HG03354 (cell line): ENCODE measurements at regions not wholly inside any gene's neighbourhood (a gene's known extent, or its start where the extent isn't known, plus 50 kb on each side); places are given as distances from the start of the nearest gene placed in this dataset.
"Not testable (repeated sequence)": the region's sequence is repeated elsewhere in the genome, so short reads cannot be mapped to it uniquely, and the experiment has no call there.

Source experiments
- ATAC-seq: cut with Tn5 transposase; IDR thresholded peaks from one replicate; pipeline ENCODE4 v1.9.1; 2021; ENCODE audit warnings: mild to moderate bottlenecking; ENCODE audit not compliant: unreplicated experiment, poor library complexity, severe bottlenecking

GRCh38 chr7:123327661-123328060 lies 127.9 kb upstream of the SLC13A1 start:
- no peak for ATAC-seq

GRCh38 chr7:123324283-123324682 lies 124.5 kb upstream of the SLC13A1 start:
- no peak for ATAC-seq

- no peak for ATAC-seq
Measured at GRCh38 chr7:123323689-123324088, 123.9 kb upstream of the SLC13A1 start.

GRCh38 chr7:123321578-123321977 lies 121.8 kb upstream of the SLC13A1 start:
- ATAC-seq = not testable (repeated sequence)

- no peak for ATAC-seq
Measured at GRCh38 chr7:123319911-123320310, 120.1 kb upstream of the SLC13A1 start.

GRCh38 chr7:123314886-123315285 lies 115.1 kb upstream of the SLC13A1 start:
- no peak for ATAC-seq

- no peak for ATAC-seq
Measured at GRCh38 chr7:123308254-123308951, 108.6 kb upstream of the SLC13A1 start.

- ATAC-seq = no peak
Measured at GRCh38 chr7:123305840-123306375, 106.1 kb upstream of the SLC13A1 start.

- ATAC-seq = no peak
Measured at GRCh38 chr7:123303926-123304325, 104.2 kb upstream of the SLC13A1 start.

- ATAC-seq = no peak
Measured at GRCh38 chr7:123296965-123297364, 97.2 kb upstream of the SLC13A1 start.

GRCh38 chr7:123293710-123294109 lies 93.9 kb upstream of the SLC13A1 start:
- no peak for ATAC-seq

GRCh38 chr7:123292227-123292626 lies 92.5 kb upstream of the SLC13A1 start:
- no peak for ATAC-seq

- ATAC-seq = no peak
Measured at GRCh38 chr7:123289200-123289599, 89.4 kb upstream of the SLC13A1 start.

GRCh38 chr7:123285076-123285700 lies 85.4 kb upstream of the SLC13A1 start:
- no peak for ATAC-seq

GRCh38 chr7:123283373-123283772 lies 83.6 kb upstream of the SLC13A1 start:
- no peak for ATAC-seq

GRCh38 chr7:123282181-123282580 lies 82.4 kb upstream of the SLC13A1 start:
- no peak for ATAC-seq

- no peak for ATAC-seq
Measured at GRCh38 chr7:123279949-123280348, 80.2 kb upstream of the SLC13A1 start.

GRCh38 chr7:123275036-123275753 lies 75.4 kb upstream of the SLC13A1 start:
- no peak for ATAC-seq

- ATAC-seq = no peak
Measured at GRCh38 chr7:123273185-123273584, 73.4 kb upstream of the SLC13A1 start.

- no peak for ATAC-seq
Measured at GRCh38 chr7:123271856-123272255, 72.1 kb upstream of the SLC13A1 start.

- no peak for ATAC-seq
Measured at GRCh38 chr7:123271231-123271630, 71.5 kb upstream of the SLC13A1 start.
